GM18511 (cell line): ENCODE measurements at regions not wholly inside any gene's neighbourhood (a gene's known extent, or its start where the extent isn't known, plus 50 kb on each side); places are given as distances from the start of the nearest gene placed in this dataset.

Experiments used
- ATAC-seq: cut with Tn5 transposase; IDR thresholded peaks from one replicate; pipeline ENCODE4 v1.9.1; 2021; ENCODE audit warnings: mild to moderate bottlenecking, moderate library complexity; ENCODE audit not compliant: unreplicated experiment

- ATAC-seq: no peak
Observed at GRCh38 chr4:134024251-134024650, 177.3 kb downstream of the PABPC4L start.

GRCh38 chr4:134019657-134020056, 181.9 kb downstream of the PABPC4L start:
- no peak for ATAC-seq

GRCh38 chr4:134018846-134019245, 182.7 kb downstream of the PABPC4L start:
- ATAC-seq: no peak

- ATAC-seq: no peak
Observed at GRCh38 chr4:134001057-134001456, 200.5 kb downstream of the PABPC4L start.

- no peak for ATAC-seq
Observed at GRCh38 chr4:133997436-133997835, 204.2 kb downstream of the PABPC4L start.

- ATAC-seq: no peak
Observed at GRCh38 chr4:133996431-133997121, 205.0 kb downstream of the PABPC4L start.

- no peak for ATAC-seq
Observed at GRCh38 chr4:133995243-133995960, 206.2 kb downstream of the PABPC4L start.

GRCh38 chr4:133982533-133983224, 218.9 kb downstream of the PABPC4L start:
- no peak for ATAC-seq

GRCh38 chr4:133981327-133981726, 220.3 kb downstream of the PABPC4L start:
- ATAC-seq: no peak

GRCh38 chr4:133972586-133972985, 229.0 kb downstream of the PABPC4L start:
- ATAC-seq: no peak

- no peak for ATAC-seq
Observed at GRCh38 chr4:133969202-133969848, 232.3 kb downstream of the PABPC4L start.

- no peak for ATAC-seq
Observed at GRCh38 chr4:133968174-133968573, 233.4 kb downstream of the PABPC4L start.

- no peak for ATAC-seq
Observed at GRCh38 chr4:133960975-133961374, 240.6 kb downstream of the PABPC4L start.

GRCh38 chr4:133943081-133943480, 258.5 kb downstream of the PABPC4L start:
- no peak for ATAC-seq

GRCh38 chr4:133938061-133938460, 263.5 kb downstream of the PABPC4L start:
- ATAC-seq: no peak

GRCh38 chr4:133929531-133930239, 271.9 kb downstream of the PABPC4L start:
- ATAC-seq: no peak

GRCh38 chr4:133921280-133922195, 280.1 kb downstream of the PABPC4L start:
- ATAC-seq: no peak

- ATAC-seq: no peak
Observed at GRCh38 chr4:133920236-133920635, 281.4 kb downstream of the PABPC4L start.

GRCh38 chr4:133910165-133910564, 291.4 kb downstream of the PABPC4L start:
- ATAC-seq: no peak

GRCh38 chr4:133903029-133903428, 298.6 kb downstream of the PABPC4L start:
- no peak for ATAC-seq
